C4-2B (cell line): ENCODE measurements at regions not wholly inside any gene's neighbourhood (a gene's known extent, or its start where the extent isn't known, plus 50 kb on each side); places are given as distances from the start of the nearest gene placed in this dataset.

Experiments
- H3K27ac ChIP-seq: fragments of 450-650 bp; 2 replicates; pipeline ENCODE4 v1.5.1; 2017
- CTCF ChIP-seq: fragments of 450-650 bp; conservative IDR thresholded peaks from 2 replicates; pipeline ENCODE4 v1.5.1; 2017; ENCODE audit warnings: mild to moderate bottlenecking
- ZFX ChIP-seq: fragments of 450-650 bp; IDR thresholded peaks from 2 replicates; pipeline ENCODE4 v1.6.1; 2017

GRCh38 chr6:169315830-169316614, 62.4 kb upstream of the THBS2 start:
- no peak for TF ChIP-seq ZFX
- TF ChIP-seq CTCF, result no peak
- no peak overlapping the region for H3K27ac ChIP-seq

GRCh38 chr6:169313347-169314010, 59.8 kb upstream of the THBS2 start:
- H3K27ac ChIP-seq, result no peak overlapping the region
- TF ChIP-seq ZFX, result no peak

GRCh38 chr6:169312658-169313346, 59.2 kb upstream of the THBS2 start:
- TF ChIP-seq ZFX (no peak), CTCF (no peak)
- H3K27ac ChIP-seq, result no peak overlapping the region

- TF ChIP-seq CTCF (no peak), ZFX (no peak)
- H3K27ac ChIP-seq, result no peak overlapping the region
These were observed 57.3 kb upstream of the THBS2 start for GRCh38 chr6:169310983-169311382.
